Muscle layer of duodenum (tissue), 2 donors: ENCODE measurements at regions not wholly inside any gene's neighbourhood (a gene's known extent, or its start where the extent isn't known, plus 50 kb on each side); places are given as distances from the start of the nearest gene placed in this dataset.

Experiments used
- H3K27ac ChIP-seq: one replicate; pipeline ENCODE4 v1.7.0; 2013; ENCODE audit warnings: mild to moderate bottlenecking, low read length
- H3K27me3 ChIP-seq: one replicate; pipeline ENCODE4 v1.7.0; 2013; ENCODE audit warnings: low read depth, mild to moderate bottlenecking, control low read depth, low read length
- H3K36me3 ChIP-seq, 2 donors: one replicate each; pipeline ENCODE4 v1.7.0; 2013; ENCODE audit warnings: low read length in 2 of 2, control low read depth in 1 of 2, mild to moderate bottlenecking in 1 of 2; ENCODE audit not compliant: insufficient read depth in 2 of 2, control insufficient read depth in 1 of 2
- H3K4me1 ChIP-seq, 2 donors: one replicate each; pipeline ENCODE4 v1.7.0; 2013; ENCODE audit warnings: low read length in 2 of 2, mild to moderate bottlenecking in 2 of 2, control low read depth in 1 of 2, moderate library complexity in 1 of 2; ENCODE audit not compliant: insufficient read depth in 2 of 2, control insufficient read depth in 1 of 2
- H3K4me3 ChIP-seq, 2 donors: one replicate each; pipeline ENCODE4 v1.7.0; 2013; ENCODE audit warnings: low read length in 2 of 2, low read depth in 1 of 2, mild to moderate bottlenecking in 1 of 2
- H3K9me3 ChIP-seq, 2 donors: one replicate each; pipeline ENCODE4 v1.7.0; 2013; ENCODE audit warnings: low read length in 2 of 2, control low read depth in 1 of 2, mild to moderate bottlenecking in 1 of 2; ENCODE audit not compliant: control insufficient read depth in 1 of 2
- donor health status: healthy.

DNA sequence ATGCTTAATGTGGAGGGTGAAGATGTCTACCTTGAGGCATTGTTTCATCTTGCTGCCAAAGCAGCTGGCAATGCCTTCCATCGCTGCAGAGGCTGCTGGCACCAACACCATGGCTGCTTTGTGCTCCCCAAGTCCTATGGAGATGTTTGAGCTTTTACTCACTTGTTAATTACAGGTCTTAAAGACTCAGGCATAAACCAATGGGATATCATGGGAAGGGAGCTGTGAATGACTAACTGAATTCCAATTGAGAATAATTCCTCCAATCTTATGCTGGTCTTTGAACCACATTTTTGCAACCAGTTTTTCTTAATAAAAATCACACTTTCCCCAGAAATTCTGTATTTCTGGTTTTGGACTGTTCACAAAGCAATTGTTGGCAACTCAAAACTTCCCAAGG lies 762.0 kb downstream of the GBE1 start:
- Histone ChIP-seq H3K27me3 (no peaks in the 10 kb centered on the region), H3K4me3 (no peak overlapping the region), H3K4me1 (no peaks in the 10 kb centered on the region)

DNA sequence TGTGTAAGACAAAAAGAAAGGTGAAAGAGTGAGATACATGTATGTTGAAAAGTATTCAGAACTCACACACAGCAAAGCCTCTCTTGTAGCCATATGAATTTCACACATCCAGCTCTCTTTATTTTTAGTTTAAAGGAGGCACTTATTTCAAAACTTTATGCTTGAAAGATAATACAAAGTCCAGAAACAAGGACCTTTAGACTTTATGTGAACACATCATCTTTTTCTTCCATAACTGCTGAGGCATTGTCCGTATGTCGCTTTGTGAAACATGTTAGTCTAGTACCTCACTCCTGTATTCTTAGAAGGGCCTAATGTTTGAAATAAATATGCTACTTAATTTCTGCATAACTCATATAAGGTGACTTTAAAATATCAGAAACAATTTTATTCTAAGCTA lies 763.4 kb downstream of the GBE1 start:
- Histone ChIP-seq H3K9me3 (no peaks in the 10 kb centered on the region), H3K27ac (no peak overlapping the region), H3K36me3 (no peaks in the 10 kb centered on the region), H3K27me3 (no peaks in the 10 kb centered on the region), H3K4me3 (no peak overlapping the region), H3K4me1 (no peaks in the 10 kb centered on the region)

More for the DNA sequence above, 762.0 kb downstream of the GBE1 start:
- no peaks in the 10 kb centered on the region for H3K36me3 ChIP-seq
- no peak overlapping the region for H3K27ac ChIP-seq
- no peaks in the 10 kb centered on the region for H3K9me3 ChIP-seq

DNA sequence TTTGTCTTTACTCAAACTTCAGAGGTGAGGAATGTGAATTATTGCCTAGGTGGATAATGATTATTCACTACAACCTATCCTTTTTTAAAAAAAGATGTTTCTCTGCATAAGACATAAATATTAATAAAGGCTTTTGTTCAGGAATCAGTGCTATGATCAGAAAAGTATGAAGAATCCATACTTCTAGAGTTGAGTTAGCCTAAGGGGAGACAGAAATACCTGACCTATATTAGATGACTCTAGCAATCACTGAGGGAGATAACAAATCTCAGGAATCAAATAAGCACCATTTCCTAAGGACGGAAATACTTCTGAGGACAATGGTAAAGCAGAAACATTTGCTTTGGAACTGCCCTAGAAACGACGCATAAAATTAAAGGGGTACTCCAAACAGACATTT lies 763.8 kb downstream of the GBE1 start:
- no peaks in the 10 kb centered on the region for H3K4me1 ChIP-seq
- no peaks in the 10 kb centered on the region for H3K36me3 ChIP-seq
- H3K4me3 ChIP-seq = no peak overlapping the region
- no peaks in the 10 kb centered on the region for H3K27me3 ChIP-seq
- H3K9me3 ChIP-seq = no peaks in the 10 kb centered on the region
- H3K27ac ChIP-seq = no peak overlapping the region

DNA sequence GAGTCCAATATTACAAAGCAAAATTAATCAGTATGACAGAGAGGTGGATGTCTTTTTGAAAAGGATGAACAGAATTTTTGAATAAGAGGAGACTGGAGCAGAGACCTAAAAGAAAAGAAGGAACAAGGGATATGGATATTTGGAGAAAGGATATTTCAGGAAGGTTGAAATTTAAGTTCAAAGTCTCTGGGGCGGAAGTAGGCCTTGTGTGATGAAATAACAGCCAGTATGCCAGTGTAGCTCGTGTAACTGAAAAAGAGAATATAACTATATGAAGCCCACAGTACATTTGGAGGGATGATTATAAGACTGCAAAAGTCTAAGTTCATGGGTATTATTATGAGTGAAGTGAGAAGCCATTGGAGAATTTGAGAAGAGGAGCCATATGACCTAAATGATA lies 766.7 kb downstream of the GBE1 start:
- Histone ChIP-seq H3K27ac (no peak overlapping the region), H3K36me3 (no peaks in the 10 kb centered on the region), H3K27me3 (no peaks in the 10 kb centered on the region), H3K9me3 (peaks cover 0 to 3% of the 10 kb centered on the region in 2 donors), H3K4me3 (no peak overlapping the region), H3K4me1 (no peaks in the 10 kb centered on the region)

DNA sequence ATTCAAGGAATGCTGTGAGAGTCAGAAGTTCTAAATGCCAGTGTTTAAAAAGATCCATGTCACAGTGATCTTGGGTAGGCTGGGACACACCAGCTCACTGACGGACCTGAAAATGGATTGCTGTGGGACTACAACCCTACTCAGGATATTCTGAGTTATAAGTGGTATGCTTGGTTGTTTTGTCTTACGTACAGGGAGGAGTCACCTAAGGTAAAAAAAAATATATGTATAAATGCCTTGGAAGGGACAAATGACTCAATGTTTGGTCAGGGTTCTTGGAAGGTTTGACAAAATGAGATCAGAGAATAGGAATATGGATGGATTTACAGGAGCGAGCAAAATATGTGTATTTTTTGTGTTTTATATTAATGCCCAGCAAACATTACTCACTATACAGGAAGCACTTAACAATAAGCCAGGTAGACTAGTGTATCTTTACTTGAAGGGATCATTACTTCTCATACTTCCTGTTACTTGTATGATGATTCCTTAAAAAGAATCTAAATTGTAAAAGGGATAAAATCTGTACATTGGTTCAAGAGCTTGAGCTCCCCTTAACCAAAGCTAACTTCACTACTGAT lies 767.3 kb downstream of the GBE1 start:
- H3K36me3 ChIP-seq = no peaks in the 10 kb centered on the region
- H3K4me1 ChIP-seq = no peaks in the 10 kb centered on the region
- H3K9me3 ChIP-seq = peaks cover 0 to 3% of the 10 kb centered on the region in 2 donors
- H3K27me3 ChIP-seq = no peaks in the 10 kb centered on the region
- H3K27ac ChIP-seq = no peak overlapping the region
- no peak overlapping the region for H3K4me3 ChIP-seq

DNA sequence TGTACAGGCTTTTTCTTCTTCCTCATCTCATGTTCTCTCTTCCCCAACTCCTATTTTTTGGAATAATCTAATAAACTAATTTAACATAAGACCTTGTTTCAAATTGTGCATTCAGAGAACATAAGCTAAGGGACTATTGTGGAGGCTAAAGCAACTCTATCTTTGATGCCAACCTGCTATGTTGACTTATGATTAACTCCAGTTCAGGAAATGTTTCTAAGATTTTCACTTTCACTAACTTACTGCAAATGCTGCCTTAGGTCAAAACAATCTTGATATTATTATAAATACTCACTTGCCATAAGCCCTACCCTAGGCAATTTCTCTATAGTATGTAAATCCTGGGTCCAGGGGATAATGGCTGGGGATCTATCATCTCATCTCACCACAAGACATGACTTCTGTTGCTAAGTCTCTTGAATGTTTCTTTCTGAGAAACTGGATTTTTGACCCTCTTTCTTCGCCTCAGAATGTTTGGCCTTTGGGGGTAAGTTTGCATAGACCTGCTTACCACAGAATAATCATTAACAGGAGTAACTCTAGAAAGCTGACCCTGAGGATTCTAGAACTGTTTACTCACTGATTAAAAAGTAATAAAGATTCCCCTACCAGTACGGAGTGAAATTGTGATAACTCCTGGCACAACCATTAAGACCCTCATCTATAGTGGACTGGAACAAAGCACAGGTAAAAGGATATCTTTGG lies 768.1 kb downstream of the GBE1 start:
- H3K27me3 ChIP-seq = no peaks in the 10 kb centered on the region
- H3K9me3 ChIP-seq = peaks cover 0 to 3% of the 10 kb centered on the region in 2 donors
- no peaks in the 10 kb centered on the region for H3K36me3 ChIP-seq
- H3K4me1 ChIP-seq = no peaks in the 10 kb centered on the region
- H3K27ac ChIP-seq = no peak overlapping the region
- no peak overlapping the region for H3K4me3 ChIP-seq

DNA sequence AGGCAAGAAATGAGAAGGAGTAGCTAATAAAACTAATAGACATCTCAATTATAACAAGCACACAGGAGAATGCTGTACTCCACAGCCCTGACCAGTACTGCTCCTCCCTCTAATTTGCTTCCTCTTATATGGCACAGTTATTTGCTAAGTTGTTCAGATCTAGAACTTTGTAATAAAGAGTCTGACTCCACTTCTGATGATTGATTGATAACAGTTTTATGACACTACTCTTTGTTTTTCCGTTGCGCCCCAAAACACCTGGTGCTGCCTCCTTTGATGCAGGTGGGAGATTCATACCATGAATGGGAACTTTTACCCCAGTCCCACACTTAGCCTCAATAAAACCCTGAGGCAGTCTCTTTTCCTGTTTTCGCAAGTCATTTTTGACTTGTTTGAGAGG lies 777.7 kb downstream of the GBE1 start:
- Histone ChIP-seq H3K9me3 (peaks cover 0 to 3% of the 10 kb centered on the region in 2 donors), H3K27me3 (no peaks in the 10 kb centered on the region), H3K36me3 (no peaks in the 10 kb centered on the region), H3K4me3 (no peak overlapping the region), H3K4me1 (no peaks in the 10 kb centered on the region), H3K27ac (no peak overlapping the region)

DNA sequence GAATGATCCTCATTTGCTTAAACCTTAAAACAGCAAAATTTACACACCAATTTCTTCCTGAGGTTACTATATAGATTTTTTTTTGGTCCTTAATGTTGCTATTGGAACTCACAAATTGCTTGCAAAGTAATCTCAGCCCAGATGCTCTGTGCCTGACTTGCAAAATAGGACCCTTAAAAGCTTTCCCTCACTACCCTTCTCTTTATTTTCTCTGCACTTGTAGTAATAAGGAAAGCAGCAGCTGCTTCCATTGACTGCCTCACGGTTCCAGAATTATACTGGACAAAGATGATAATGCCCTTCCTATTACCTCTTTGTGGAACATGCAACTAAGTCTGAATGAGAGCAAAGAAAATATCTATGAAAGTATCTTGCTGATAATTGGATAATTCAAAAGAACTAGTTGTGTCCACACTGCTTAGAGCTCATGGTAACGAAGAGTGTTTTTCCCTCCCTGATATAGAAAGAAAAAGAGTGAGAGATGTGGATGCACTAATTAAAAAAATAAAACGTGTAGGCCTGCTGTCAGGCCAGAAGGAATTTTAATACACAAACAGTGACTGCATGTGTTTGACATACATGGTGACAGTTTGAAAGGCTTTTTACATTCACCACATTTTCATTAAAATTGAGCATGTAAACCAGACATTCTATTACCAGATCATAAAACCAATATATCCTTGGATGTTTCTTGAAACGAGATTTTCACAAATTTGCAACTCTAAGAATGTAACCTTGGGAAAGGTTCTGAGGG lies 783.1 kb downstream of the GBE1 start:
- H3K4me3 ChIP-seq = no peak overlapping the region
- no peaks in the 10 kb centered on the region for H3K4me1 ChIP-seq
- H3K36me3 ChIP-seq = no peaks in the 10 kb centered on the region
- no peaks in the 10 kb centered on the region for H3K27me3 ChIP-seq
- H3K9me3 ChIP-seq = peaks cover 0 to 3% of the 10 kb centered on the region in 2 donors
- no peak overlapping the region for H3K27ac ChIP-seq

DNA sequence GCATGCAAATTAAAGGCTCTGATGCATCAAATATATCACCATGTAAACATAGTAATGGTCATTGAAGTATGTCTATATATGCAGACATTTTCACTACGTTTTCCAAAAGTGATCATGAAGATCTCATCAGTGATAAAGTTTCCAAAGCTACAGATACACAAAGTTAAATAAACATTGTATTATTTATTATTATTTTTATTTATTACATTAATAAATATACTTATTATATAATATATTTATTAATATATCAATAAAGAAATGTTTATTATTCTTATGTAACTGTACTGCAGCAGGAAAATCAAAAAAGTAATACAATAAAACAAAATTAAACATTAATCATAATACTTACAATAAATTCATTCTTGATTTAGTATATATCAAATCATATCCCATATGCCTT lies 791.2 kb downstream of the GBE1 start:
- no peaks in the 10 kb centered on the region for H3K27me3 ChIP-seq
- H3K4me3 ChIP-seq = no peak overlapping the region
- no peak overlapping the region for H3K27ac ChIP-seq
- H3K4me1 ChIP-seq = no peaks in the 10 kb centered on the region
- no peaks in the 10 kb centered on the region for H3K9me3 ChIP-seq
- no peaks in the 10 kb centered on the region for H3K36me3 ChIP-seq

DNA sequence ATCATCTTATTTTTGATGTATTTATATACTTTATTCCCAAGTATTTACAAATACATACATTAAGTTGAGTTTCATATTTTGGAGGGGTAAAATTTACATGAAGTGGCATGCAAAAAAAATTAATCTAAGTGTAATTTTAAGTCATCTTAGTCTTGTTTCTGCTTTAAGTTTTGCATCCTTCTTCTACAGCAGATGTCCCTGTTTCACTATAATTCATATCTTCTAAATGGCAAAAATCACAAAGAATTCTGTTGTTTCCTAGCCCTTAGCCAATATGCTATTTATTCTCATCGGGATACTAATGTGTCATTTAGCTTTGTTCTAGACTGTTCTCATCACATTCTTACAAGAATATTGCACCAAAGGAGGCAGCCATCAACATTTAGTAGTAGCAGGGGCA lies 831.9 kb downstream of the GBE1 start:
- no peak overlapping the region for H3K27ac ChIP-seq
- H3K9me3 ChIP-seq = peaks cover 0 to 2% of the 10 kb centered on the region in 2 donors
- no peaks in the 10 kb centered on the region for H3K4me1 ChIP-seq
- no peaks in the 10 kb centered on the region for H3K36me3 ChIP-seq
- H3K4me3 ChIP-seq = no peak overlapping the region
- no peaks in the 10 kb centered on the region for H3K27me3 ChIP-seq

DNA sequence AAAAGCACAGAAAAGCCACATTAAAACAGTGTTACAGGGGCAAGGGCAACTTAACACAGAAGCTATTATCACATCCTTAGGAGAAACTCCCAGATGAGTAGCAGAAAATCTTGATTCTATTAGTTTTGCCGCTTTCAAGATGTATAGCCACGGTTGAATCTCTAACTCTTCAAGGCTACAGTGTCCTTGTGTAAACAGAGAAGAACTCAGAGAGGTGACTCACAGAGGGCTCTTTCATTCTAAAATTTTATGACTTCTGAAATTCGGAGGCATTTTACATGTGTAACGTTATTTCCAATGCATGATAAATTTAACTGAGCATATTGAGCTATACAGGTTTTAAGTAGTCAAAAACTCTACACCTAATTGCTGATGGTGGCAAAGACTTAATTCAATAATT lies 846.6 kb downstream of the GBE1 start:
- Histone ChIP-seq H3K4me1 (no peaks in the 10 kb centered on the region), H3K27me3 (no peaks in the 10 kb centered on the region), H3K4me3 (no peak overlapping the region), H3K9me3 (no peaks in the 10 kb centered on the region), H3K36me3 (no peaks in the 10 kb centered on the region), H3K27ac (no peak overlapping the region)
